H9 (cell line): ENCODE measurements at regions not wholly inside any gene's neighbourhood (a gene's known extent, or its start where the extent isn't known, plus 50 kb on each side); places are given as distances from the start of the nearest gene placed in this dataset.

Source experiments
- DNase-seq: peaks from one replicate; pipeline ENCODE4 v3.0.0-alpha.2; 2017
- H2AFZ ChIP-seq: one replicate; pipeline ENCODE4 v1.6.1; 2013; ENCODE audit warnings: mild to moderate bottlenecking, low read length, control low read depth, moderate library complexity
- H2AK5ac ChIP-seq: 2 replicates; pipeline ENCODE4 v1.6.1; 2013; ENCODE audit warnings: low read length, control low read depth, mixed read lengths; ENCODE audit not compliant: insufficient read length
- H2BK120ac ChIP-seq: one replicate; pipeline ENCODE4 v1.6.1; 2013; ENCODE audit warnings: low read depth, mild to moderate bottlenecking, low read length, control low read depth, inconsistent platforms; ENCODE audit not compliant: poor library complexity, severe bottlenecking
- H2BK12ac ChIP-seq: 2 replicates; pipeline ENCODE4 v1.6.1; 2013; ENCODE audit warnings: low read length, control low read depth, mixed read lengths, low read depth; ENCODE audit not compliant: insufficient read length
- H2BK15ac ChIP-seq: 2 replicates; pipeline ENCODE4 v1.6.1; 2013; ENCODE audit warnings: low read depth, low read length, control low read depth
- H2BK20ac ChIP-seq: one replicate; pipeline ENCODE4 v1.6.1; 2013; ENCODE audit warnings: low read depth, mild to moderate bottlenecking, low read length, control low read depth, inconsistent platforms; ENCODE audit not compliant: poor library complexity, severe bottlenecking
- H2BK5ac ChIP-seq: 2 replicates; pipeline ENCODE4 v1.6.1; 2013; ENCODE audit warnings: low read length, control low read depth, mixed read lengths; ENCODE audit not compliant: insufficient read length
- H3K14ac ChIP-seq: 2 replicates; pipeline ENCODE4 v1.6.1; 2013; ENCODE audit warnings: low read length, control low read depth; ENCODE audit not compliant: insufficient read depth
- H3K18ac ChIP-seq: 2 replicates; pipeline ENCODE4 v1.6.1; 2013; ENCODE audit warnings: low read depth, mild to moderate bottlenecking, mixed read lengths, low read length, control low read depth; ENCODE audit not compliant: insufficient read length
- H3K23ac ChIP-seq: 2 replicates; pipeline ENCODE4 v1.6.1; 2013; ENCODE audit warnings: low read length, control low read depth, mixed read lengths, low read depth; ENCODE audit not compliant: insufficient read length
- H3K23me2 ChIP-seq: 2 replicates; pipeline ENCODE4 v1.6.1; 2013; ENCODE audit warnings: low read depth, mild to moderate bottlenecking, mixed read lengths, low read length, control low read depth; ENCODE audit not compliant: insufficient read length, poor library complexity, severe bottlenecking
- H3K27ac ChIP-seq: 2 replicates; pipeline ENCODE4 v1.5.1; 2013; ENCODE audit warnings: low read length, control low read depth, mixed read lengths, low read depth; ENCODE audit not compliant: insufficient read length
- H3K27me3 ChIP-seq: 2 replicates; pipeline ENCODE4 v1.6.1; 2013; ENCODE audit warnings: low read length, control low read depth, inconsistent platforms; ENCODE audit not compliant: insufficient read depth
- H3K4ac ChIP-seq: 2 replicates; pipeline ENCODE4 v1.6.1; 2013; ENCODE audit warnings: low read depth, mild to moderate bottlenecking, control low read depth, inconsistent platforms, low read length, moderate library complexity
- H3K4me1 ChIP-seq: 2 replicates; pipeline ENCODE4 v1.6.1; 2013; ENCODE audit warnings: low read length, control low read depth, inconsistent platforms; ENCODE audit not compliant: insufficient read depth
- H3K4me2 ChIP-seq: 2 replicates; pipeline ENCODE4 v1.6.1; 2013; ENCODE audit warnings: low read length, control low read depth, mixed read lengths; ENCODE audit not compliant: insufficient read length, insufficient read depth
- H3K56ac ChIP-seq: 2 replicates; pipeline ENCODE4 v1.6.1; 2013; ENCODE audit warnings: low read depth, mild to moderate bottlenecking, mixed read lengths, low read length, control low read depth; ENCODE audit not compliant: insufficient read length
- H3K79me1 ChIP-seq: 2 replicates; pipeline ENCODE4 v1.6.1; 2013; ENCODE audit warnings: low read depth, mild to moderate bottlenecking, moderate library complexity, low read length, control low read depth, inconsistent platforms; ENCODE audit not compliant: insufficient read depth, poor library complexity, severe bottlenecking
- H3K79me2 ChIP-seq: 2 replicates; pipeline ENCODE4 v1.6.1; 2013; ENCODE audit warnings: low read length, control low read depth, inconsistent platforms; ENCODE audit not compliant: insufficient read depth
- H3K9ac ChIP-seq: 2 replicates; pipeline ENCODE4 v1.6.1; 2013; ENCODE audit warnings: low read length, control low read depth, mixed read lengths; ENCODE audit not compliant: insufficient read length; ENCODE audit errors: extremely low read depth
- H3K9me3 ChIP-seq: one replicate; pipeline ENCODE4 v1.6.1; 2013; ENCODE audit warnings: low read depth, low read length, inconsistent platforms; ENCODE audit not compliant: control insufficient read depth
- H3T11ph ChIP-seq: one replicate; pipeline ENCODE4 v1.6.1; 2013; ENCODE audit warnings: mild to moderate bottlenecking, low read length, control low read depth, inconsistent platforms
- H4K20me1 ChIP-seq: one replicate; pipeline ENCODE4 v1.6.1; 2013; ENCODE audit not compliant: control insufficient read depth, insufficient read length, insufficient read depth
- H4K5ac ChIP-seq: 2 replicates; pipeline ENCODE4 v1.6.1; 2013; ENCODE audit warnings: low read depth, mild to moderate bottlenecking, mixed read lengths, low read length, control low read depth; ENCODE audit not compliant: insufficient read length
- H4K8ac ChIP-seq: replicated peaks from 2 replicates; pipeline ENCODE4 v1.6.1; 2013; ENCODE audit warnings: low read length, control low read depth, mixed read lengths, low read depth; ENCODE audit not compliant: insufficient read length
- H4K91ac ChIP-seq: 2 replicates; pipeline ENCODE4 v1.6.1; 2013; ENCODE audit warnings: low read depth, mild to moderate bottlenecking, moderate library complexity, mixed read lengths, low read length, control low read depth; ENCODE audit not compliant: insufficient read length
- H3K27ac Mint-ChIP-seq, 3 experiments: 2 replicates in 2 of 3; 3 replicates in 1 of 3; pipeline ENCODE4 v1.8.0; 2020 to 2021; ENCODE audit warnings: mixed read lengths in 3 of 3, mild to moderate bottlenecking in 1 of 3, moderate library complexity in 1 of 3
- H3K27me3 Mint-ChIP-seq: 2 replicates; pipeline ENCODE4 v1.8.0; 2021; ENCODE audit warnings: low read depth, mild to moderate bottlenecking, moderate library complexity, mixed read lengths
- H3K36me3 Mint-ChIP-seq, 3 experiments: 2 replicates in 2 of 3; 3 replicates in 1 of 3; pipeline ENCODE4 v1.8.0; 2020 to 2021; ENCODE audit warnings: low read depth in 3 of 3, mixed read lengths in 3 of 3; ENCODE audit not compliant: insufficient read depth in 1 of 3
- H3K4me1 Mint-ChIP-seq, 2 experiments: 2 replicates each; pipeline ENCODE4 v1.8.0; 2020; ENCODE audit warnings: mixed read lengths in 2 of 2
- H3K4me3 Mint-ChIP-seq, 2 experiments: 2 replicates in 1 of 2; 3 replicates in 1 of 2; pipeline ENCODE4 v1.8.0; 2020 to 2021; ENCODE audit warnings: mild to moderate bottlenecking in 2 of 2, mixed read lengths in 2 of 2, moderate library complexity in 1 of 2
- H3K9me3 Mint-ChIP-seq, 2 experiments: 2 replicates in 1 of 2; 3 replicates in 1 of 2; pipeline ENCODE4 v1.8.0; 2020; ENCODE audit warnings: mild to moderate bottlenecking in 2 of 2, mixed read lengths in 2 of 2, moderate library complexity in 1 of 2
- WGBS: extraction: QIAGEN DNeasy Blood & Tissue Kit; methylation state at CpG from one replicate; pipeline ENCODE4 v1.1.7; 2013; ENCODE audit warnings: missing lambda C conversion rate, low lambda C conversion rate, mixed read lengths; ENCODE audit not compliant: insufficient read length; ENCODE audit errors: extremely low coverage; 5-methylcytosine and 5-hydroxymethylcytosine counted together
- TF ChIP-seq, protein P1 (sequence below): fragments of 200-600 bp; sonication (generic); conservative IDR thresholded peaks from 3 replicates; pipeline ENCODE4 v1.8.0; 2021; ENCODE audit warnings: antibody characterized with exemption, mild to moderate bottlenecking

- Histone ChIP-seq H2BK15ac (no peak overlapping the region), H3K4me2 (no peak overlapping the region), H4K91ac (no peak overlapping the region), H3K9ac (no peak overlapping the region), H3K14ac (no peak overlapping the region), H3K9me3 (no peaks in the 10 kb centered on the region), H2BK20ac (no peak overlapping the region), H3K4me1 (no peaks in the 10 kb centered on the region), H3T11ph (no peak overlapping the region), H3K27me3 (no peaks in the 10 kb centered on the region; the same call in 1 of the 2 replicates), H2BK5ac (no peak overlapping the region), H2BK12ac (no peak overlapping the region), H3K23ac (no peak overlapping the region), H3K79me2 (no peaks in the 10 kb centered on the region), H3K4ac (no peak overlapping the region), H3K79me1 (no peaks in the 10 kb centered on the region), H4K20me1 (no peaks in the 10 kb centered on the region), H3K23me2 (no peaks in the 10 kb centered on the region), H3K18ac (no peak overlapping the region), H4K8ac (no peak overlapping the region), H2AK5ac (no peak overlapping the region), H4K5ac (no peak overlapping the region), H2AFZ (no peak overlapping the region), H3K27ac (no peak overlapping the region), H2BK120ac (no peak overlapping the region), H3K56ac (no peak overlapping the region)
- H3K4me3 Mint-ChIP-seq: no peak overlapping the region
- H3K9me3 Mint-ChIP-seq: no peaks in the 10 kb centered on the region
- H3K27me3 Mint-ChIP-seq: no peaks in the 10 kb centered on the region
- DNase-seq: no peak
- H3K27ac Mint-ChIP-seq: no peak overlapping the region
- H3K4me1 Mint-ChIP-seq: no peaks in the 10 kb centered on the region
- WGBS: no CpG with 5 or more reads among the region's 2 CpGs
- no peaks in the 10 kb centered on the region for H3K36me3 Mint-ChIP-seq
- TF ChIP-seq, protein P1, sequence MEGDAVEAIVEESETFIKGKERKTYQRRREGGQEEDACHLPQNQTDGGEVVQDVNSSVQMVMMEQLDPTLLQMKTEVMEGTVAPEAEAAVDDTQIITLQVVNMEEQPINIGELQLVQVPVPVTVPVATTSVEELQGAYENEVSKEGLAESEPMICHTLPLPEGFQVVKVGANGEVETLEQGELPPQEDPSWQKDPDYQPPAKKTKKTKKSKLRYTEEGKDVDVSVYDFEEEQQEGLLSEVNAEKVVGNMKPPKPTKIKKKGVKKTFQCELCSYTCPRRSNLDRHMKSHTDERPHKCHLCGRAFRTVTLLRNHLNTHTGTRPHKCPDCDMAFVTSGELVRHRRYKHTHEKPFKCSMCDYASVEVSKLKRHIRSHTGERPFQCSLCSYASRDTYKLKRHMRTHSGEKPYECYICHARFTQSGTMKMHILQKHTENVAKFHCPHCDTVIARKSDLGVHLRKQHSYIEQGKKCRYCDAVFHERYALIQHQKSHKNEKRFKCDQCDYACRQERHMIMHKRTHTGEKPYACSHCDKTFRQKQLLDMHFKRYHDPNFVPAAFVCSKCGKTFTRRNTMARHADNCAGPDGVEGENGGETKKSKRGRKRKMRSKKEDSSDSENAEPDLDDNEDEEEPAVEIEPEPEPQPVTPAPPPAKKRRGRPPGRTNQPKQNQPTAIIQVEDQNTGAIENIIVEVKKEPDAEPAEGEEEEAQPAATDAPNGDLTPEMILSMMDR: no peak
These were observed 940.1 kb upstream of the TMPRSS15 start for GRCh38 chr21:19343711-19344110.
